Breast epithelium (tissue), 4 donors: ENCODE measurements at regions not wholly inside any gene's neighbourhood (a gene's known extent, or its start where the extent isn't known, plus 50 kb on each side); places are given as distances from the start of the nearest gene placed in this dataset.
A peak's percentile ranks its signal among the peaks of the same experiment; 100 is the strongest.

ENCODE experiments used
- DNase-seq, 2 donors: peaks; one replicate each; pipeline ENCODE4 v3.0.0-alpha.2; 2019; ENCODE audit warnings: low spot score in 2 of 2
- H3K27ac ChIP-seq, 2 donors: fragments of 200-600 bp; sonication (generic) in 1 of 2; one replicate each; pipeline ENCODE4 v1.5.1; 2016 to 2019; ENCODE audit warnings: mild to moderate bottlenecking in 1 of 2
- H3K27me3 ChIP-seq, 2 donors: fragments of 200-600 bp; sonication (generic) in 1 of 2; one replicate each; pipeline versions ENCODE4 v1.5.1 to v1.6.0; 2017 to 2019; ENCODE audit warnings: control low read depth in 1 of 2, mild to moderate bottlenecking in 1 of 2
- H3K36me3 ChIP-seq: fragments of 200-600 bp; one replicate; pipeline ENCODE4 v1.5.1; 2019
- H3K4me1 ChIP-seq, 2 donors: fragments of 200-600 bp; sonication (generic); one replicate each; pipeline ENCODE4 v1.5.1; 2016 to 2019; ENCODE audit warnings: control low read depth in 1 of 2
- H3K4me3 ChIP-seq, 3 donors: fragments of 200-600 bp; sonication (generic); 1 replicate in 2 of 3; 2 replicates in 1 of 3; pipeline ENCODE4 v1.5.1; 2016 to 2019; ENCODE audit warnings: mild to moderate bottlenecking in 3 of 3, moderate library complexity in 2 of 3
- H3K9me3 ChIP-seq, 2 donors: fragments of 200-600 bp; sonication (generic) in 1 of 2; one replicate each; pipeline ENCODE4 v1.5.1; 2016 to 2019; ENCODE audit warnings: control low read depth in 1 of 2
- CTCF ChIP-seq, 3 donors: fragments of 450-650 bp; IDR thresholded peaks; one replicate each; pipeline ENCODE4 v1.5.1; 2016 to 2017; ENCODE audit warnings: antibody characterized with exemption in 3 of 3, mild to moderate bottlenecking in 3 of 3, moderate library complexity in 3 of 3
- POLR2A ChIP-seq: fragments of 450-650 bp; IDR thresholded peaks from one replicate; pipeline ENCODE4 v1.6.1; 2016; ENCODE audit warnings: antibody characterized with exemption, mild to moderate bottlenecking, moderate library complexity
- POLR2AphosphoS5 ChIP-seq, 3 donors: sonication (generic); formaldehyde crosslinking; IDR thresholded peaks; one replicate each; pipeline ENCODE4 v1.6.1; 2017; ENCODE audit warnings: antibody characterized with exemption in 3 of 3
- intact Hi-C: fragments of 100-400 bp; cut with DNase I; formaldehyde crosslinking; loops from one replicate; pipeline ENCODE4 v1.15.1; 2023; ENCODE audit warnings: low total_unique reads

- no peak for DNase-seq
- Histone ChIP-seq H3K9me3 (no peaks in the 10 kb centered on the region), H3K4me3 (no peak overlapping the region), H3K36me3 (no peaks in the 10 kb centered on the region), H3K27me3 (no peaks in the 10 kb centered on the region), H3K27ac (no peak overlapping the region), H3K4me1 (peaks cover 0 to 9% of the 10 kb centered on the region in 2 donors)
- TF ChIP-seq CTCF (IDR thresholded peaks at IDR 0.05) (no peak), POLR2A (no peak), POLR2AphosphoS5 (IDR thresholded peaks at IDR 0.05) (no peak)
- intact Hi-C loops, result no loop called here
Observed at GRCh38 chr5:96180684-96181435, 219.2 kb upstream of the ELL2 start.

- no peaks in the 10 kb centered on the region for H3K9me3 ChIP-seq
- no peak overlapping the region for H3K4me3 ChIP-seq
- TF ChIP-seq POLR2A (no peak), CTCF (IDR thresholded peaks at IDR 0.05) (no peak), POLR2AphosphoS5 (IDR thresholded peaks at IDR 0.05) (no peak)
- H3K27ac ChIP-seq, result peak overlapping the region in 1 of 2 donors; percentile 9
- H3K36me3 ChIP-seq, result no peaks in the 10 kb centered on the region
- intact Hi-C loops, result no loop called here
- H3K27me3 ChIP-seq, result no peaks in the 10 kb centered on the region
- H3K4me1 ChIP-seq, result peaks cover 0 to 9% of the 10 kb centered on the region in 2 donors
- no peak for DNase-seq
Observed at GRCh38 chr5:96177303-96177869, 215.7 kb upstream of the ELL2 start.

GRCh38 chr5:96176022-96176421 lies 214.4 kb upstream of the ELL2 start:
- no peak overlapping the region for H3K27ac ChIP-seq

GRCh38 chr5:96175090-96175489 lies 213.4 kb upstream of the ELL2 start:
- DNase-seq, result no peak
- Histone ChIP-seq H3K9me3 (no peaks in the 10 kb centered on the region), H3K4me1 (peaks cover 0 to 9% of the 10 kb centered on the region in 2 donors), H3K4me3 (no peak overlapping the region), H3K27me3 (no peaks in the 10 kb centered on the region), H3K36me3 (no peaks in the 10 kb centered on the region), H3K27ac (no peak overlapping the region)
- TF ChIP-seq POLR2AphosphoS5 (IDR thresholded peaks at IDR 0.05) (no peak), CTCF (IDR thresholded peaks at IDR 0.05) (no peak), POLR2A (no peak)
- intact Hi-C loops, result no loop called here

More at GRCh38 chr5:96176022-96176421, 214.4 kb upstream of the ELL2 start:
- H3K36me3 ChIP-seq, result no peaks in the 10 kb centered on the region
- peaks cover 0 to 9% of the 10 kb centered on the region in 2 donors for H3K4me1 ChIP-seq
- H3K9me3 ChIP-seq, result no peaks in the 10 kb centered on the region
- no peaks in the 10 kb centered on the region for H3K27me3 ChIP-seq
- intact Hi-C loops, result no loop called here
- no peak overlapping the region for H3K4me3 ChIP-seq
- TF ChIP-seq CTCF (IDR thresholded peaks at IDR 0.05), result no peak
- TF ChIP-seq POLR2AphosphoS5 (IDR thresholded peaks at IDR 0.05), result no peak
- no peak for TF ChIP-seq POLR2A
- no peak for DNase-seq

GRCh38 chr5:96173366-96173765 lies 211.7 kb upstream of the ELL2 start:
- DNase-seq, result no peak
- Histone ChIP-seq H3K9me3 (no peaks in the 10 kb centered on the region), H3K27me3 (no peaks in the 10 kb centered on the region), H3K27ac (no peak overlapping the region), H3K4me3 (no peak overlapping the region), H3K36me3 (no peaks in the 10 kb centered on the region), H3K4me1 (peaks cover 0 to 9% of the 10 kb centered on the region in 2 donors)
- intact Hi-C loops, result no loop called here
- TF ChIP-seq CTCF (IDR thresholded peaks at IDR 0.05) (no peak), POLR2A (no peak), POLR2AphosphoS5 (IDR thresholded peaks at IDR 0.05) (no peak)
